NT2/D1 (cell line): ENCODE measurements at regions not wholly inside any gene's neighbourhood (a gene's known extent, or its start where the extent isn't known, plus 50 kb on each side); places are given as distances from the start of the nearest gene placed in this dataset.

Source experiments
- DNase-seq: peaks from one replicate; pipeline ENCODE4 v3.0.0-alpha.2; 2011; ENCODE audit warnings: low read depth, low spot score
- H3K27me3 ChIP-seq: 2 replicates; pipeline ENCODE4 v1.6.0; 2011; ENCODE audit warnings: mild to moderate bottlenecking; ENCODE audit not compliant: insufficient read length, insufficient read depth
- H3K36me3 ChIP-seq: 2 replicates; pipeline ENCODE4 v1.6.1; 2011; ENCODE audit warnings: mild to moderate bottlenecking, low read length, mixed read lengths; ENCODE audit not compliant: insufficient read depth, insufficient read length
- H3K4me1 ChIP-seq: 2 replicates; pipeline ENCODE4 v1.5.1; 2011; ENCODE audit not compliant: insufficient read depth, insufficient read length
- H3K4me3 ChIP-seq: 2 replicates; pipeline ENCODE4 v1.5.1; 2011; ENCODE audit warnings: low read depth; ENCODE audit not compliant: insufficient read length
- H3K9ac ChIP-seq: 2 replicates; pipeline ENCODE4 v1.6.0; 2011; ENCODE audit warnings: low read depth; ENCODE audit not compliant: insufficient read length
- H3K9me3 ChIP-seq: 2 replicates; pipeline ENCODE4 v1.5.1; 2011; ENCODE audit warnings: mild to moderate bottlenecking, low read length; ENCODE audit not compliant: insufficient read depth
- SUZ12 ChIP-seq: IDR thresholded peaks from 2 replicates; pipeline ENCODE4 v1.6.1; 2011; ENCODE audit not compliant: insufficient read length, insufficient read depth; ENCODE audit errors: extremely low read depth
- YY1 ChIP-seq: IDR thresholded peaks from 2 replicates; pipeline ENCODE4 v1.6.1; 2011; ENCODE audit not compliant: insufficient read length, insufficient read depth
- ZNF274 ChIP-seq: IDR thresholded peaks from 2 replicates; pipeline ENCODE4 v1.6.1; 2011; ENCODE audit warnings: mild to moderate bottlenecking, low read depth, low read length

GRCh38 chrX:78384486-78384885, 57.1 kb upstream of the CYSLTR1 start:
- no peak overlapping the region for H3K9ac ChIP-seq
- peaks cover 11% of the 10 kb centered on the region; the same call in 1 of the 2 replicates for H3K9me3 ChIP-seq
- DNase-seq = no peak
- no peak overlapping the region for H3K4me3 ChIP-seq
- no peaks in the 10 kb centered on the region for H3K36me3 ChIP-seq
- H3K27me3 ChIP-seq = no peaks in the 10 kb centered on the region
- no peak for TF ChIP-seq SUZ12
- no peak for TF ChIP-seq ZNF274
- no peak for TF ChIP-seq YY1
- H3K4me1 ChIP-seq = no peaks in the 10 kb centered on the region

- H3K4me1 ChIP-seq = no peaks in the 10 kb centered on the region
- DNase-seq = no peak
- H3K36me3 ChIP-seq = no peaks in the 10 kb centered on the region
- TF ChIP-seq ZNF274 (no peak), SUZ12 (no peak), YY1 (no peak)
- H3K9me3 ChIP-seq = peaks cover 5% of the 10 kb centered on the region; the same call in 1 of the 2 replicates
- no peak overlapping the region for H3K9ac ChIP-seq
- H3K4me3 ChIP-seq = no peak overlapping the region
- no peaks in the 10 kb centered on the region for H3K27me3 ChIP-seq
Observed at GRCh38 chrX:78383594-78383993, 56.2 kb upstream of the CYSLTR1 start.

- no peak overlapping the region for H3K4me3 ChIP-seq
Observed at GRCh38 chrX:78378476-78379115, 51.2 kb upstream of the CYSLTR1 start.

More at GRCh38 chrX:78378476-78379115, 51.2 kb upstream of the CYSLTR1 start:
- no peaks in the 10 kb centered on the region for H3K36me3 ChIP-seq
- H3K9me3 ChIP-seq = no peaks in the 10 kb centered on the region
- H3K9ac ChIP-seq = no peak overlapping the region
- no peaks in the 10 kb centered on the region for H3K4me1 ChIP-seq
- no peak for TF ChIP-seq ZNF274
- no peak for TF ChIP-seq YY1
- no peak for TF ChIP-seq SUZ12
- no peak for DNase-seq
- H3K27me3 ChIP-seq = no peaks in the 10 kb centered on the region
